DOHH2 (cell line): ENCODE measurements at regions not wholly inside any gene's neighbourhood (a gene's known extent, or its start where the extent isn't known, plus 50 kb on each side); places are given as distances from the start of the nearest gene placed in this dataset.

ENCODE experiments used
- CTCF ChIP-seq: fragments of 200-600 bp; sonication (generic); IDR thresholded peaks from one replicate; pipeline ENCODE4 v1.5.1; 2014; ENCODE audit warnings: antibody characterized with exemption, mild to moderate bottlenecking, low read depth, low read length; ENCODE audit not compliant: poor library complexity, severe bottlenecking
- EZH2phosphoT487 ChIP-seq: fragments of 200-600 bp; sonication (generic); IDR thresholded peaks from 2 replicates; pipeline ENCODE4 v1.6.1; 2017; ENCODE audit warnings: borderline replicate concordance, mild to moderate bottlenecking, antibody characterized with exemption, low read length, moderate library complexity, mixed read lengths

DNA sequence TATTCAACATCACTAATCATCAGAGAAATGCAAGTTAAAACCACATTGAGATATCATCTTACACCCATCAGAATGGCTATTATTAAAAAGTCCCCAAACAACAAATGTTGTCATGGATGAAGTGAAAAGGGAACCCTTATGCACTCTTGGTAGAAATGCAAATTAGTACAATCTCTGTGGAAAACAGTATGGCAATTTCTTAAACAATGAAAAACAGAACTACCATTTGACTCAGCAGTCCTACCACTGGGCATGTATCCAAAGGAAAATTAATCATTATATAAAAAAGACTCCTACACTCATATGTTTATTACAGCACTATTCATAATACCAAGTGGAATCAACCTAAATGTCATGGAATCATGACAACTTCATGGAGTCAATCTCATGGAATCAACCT is 611.3 kb upstream of the GJE1 start:
- TF ChIP-seq CTCF = no peak
- TF ChIP-seq EZH2phosphoT487 = no peak
